ENCODE measurements at regions not wholly inside any gene's neighbourhood (a gene's known extent, or its start where the extent isn't known, plus 50 kb on each side); places are given as distances from the start of the nearest gene placed in this dataset.

- Histone ChIP-seq H3K9me3 (ENCODE audit: low read length) (no peaks in the 10 kb centered on the region), H3K4me3 (ENCODE audit: low read length) (no peak overlapping the region)
Measured at GRCh38 chr4:96685691-96686090, 845.8 kb downstream of the PDHA2 start.

GRCh38 chr4:96691521-96691920 is 851.6 kb downstream of the PDHA2 start:
- Histone ChIP-seq H2AFZ (ENCODE audit: low read depth, low read length) (no peak overlapping the region), H3K9me3 (ENCODE audit: low read length) (no peaks in the 10 kb centered on the region), H3K4me3 (ENCODE audit: low read length) (no peak overlapping the region), H3K4me1 (ENCODE audit: insufficient read depth, low read length) (no peaks in the 10 kb centered on the region), H3K27me3 (ENCODE audit: insufficient read depth, low read length) (no peaks in the 10 kb centered on the region), H3K36me3 (ENCODE audit: insufficient read depth, low read length) (no peaks in the 10 kb centered on the region)

More at GRCh38 chr4:96685691-96686090, 845.8 kb downstream of the PDHA2 start:
- Histone ChIP-seq H3K4me1 (ENCODE audit: insufficient read depth, low read length) (no peaks in the 10 kb centered on the region), H2AFZ (ENCODE audit: low read depth, low read length) (no peak overlapping the region), H3K27me3 (ENCODE audit: insufficient read depth, low read length) (no peaks in the 10 kb centered on the region), H3K36me3 (ENCODE audit: insufficient read depth, low read length) (no peaks in the 10 kb centered on the region)

GRCh38 chr4:96698831-96699230 is 858.9 kb downstream of the PDHA2 start:
- Histone ChIP-seq H3K4me1 (ENCODE audit: insufficient read depth, low read length) (peaks cover 21% of the 10 kb centered on the region), H3K4me3 (ENCODE audit: low read length) (no peak overlapping the region), H3K36me3 (ENCODE audit: insufficient read depth, low read length) (no peaks in the 10 kb centered on the region), H3K9me3 (ENCODE audit: low read length) (no peaks in the 10 kb centered on the region), H2AFZ (ENCODE audit: low read depth, low read length) (no peak overlapping the region), H3K27me3 (ENCODE audit: insufficient read depth, low read length) (no peaks in the 10 kb centered on the region)

- Histone ChIP-seq H3K9me3 (ENCODE audit: low read length) (no peaks in the 10 kb centered on the region), H2AFZ (ENCODE audit: low read depth, low read length) (no peak overlapping the region), H3K27me3 (ENCODE audit: insufficient read depth, low read length) (no peaks in the 10 kb centered on the region), H3K4me3 (ENCODE audit: low read length) (no peak overlapping the region), H3K36me3 (ENCODE audit: insufficient read depth, low read length) (no peaks in the 10 kb centered on the region), H3K4me1 (ENCODE audit: insufficient read depth, low read length) (peaks cover 21% of the 10 kb centered on the region)
Measured at GRCh38 chr4:96703265-96703664, 863.4 kb downstream of the PDHA2 start.

- Histone ChIP-seq H3K27me3 (ENCODE audit: insufficient read depth, low read length) (no peaks in the 10 kb centered on the region), H3K4me1 (ENCODE audit: insufficient read depth, low read length) (peaks cover under 1% of the 10 kb centered on the region), H3K9me3 (ENCODE audit: low read length) (no peaks in the 10 kb centered on the region), H3K4me3 (ENCODE audit: low read length) (no peak overlapping the region), H2AFZ (ENCODE audit: low read depth, low read length) (no peak overlapping the region), H3K36me3 (ENCODE audit: insufficient read depth, low read length) (no peaks in the 10 kb centered on the region)
Measured at GRCh38 chr4:96708766-96709165, 868.9 kb downstream of the PDHA2 start.

GRCh38 chr4:96713271-96713850 is 873.5 kb downstream of the PDHA2 start:
- Histone ChIP-seq H3K36me3 (ENCODE audit: insufficient read depth, low read length) (no peaks in the 10 kb centered on the region), H3K27me3 (ENCODE audit: insufficient read depth, low read length) (no peaks in the 10 kb centered on the region), H3K4me1 (ENCODE audit: insufficient read depth, low read length) (no peaks in the 10 kb centered on the region), H3K9me3 (ENCODE audit: low read length) (no peaks in the 10 kb centered on the region), H3K4me3 (ENCODE audit: low read length) (no peak overlapping the region), H2AFZ (ENCODE audit: low read depth, low read length) (no peak overlapping the region)

GRCh38 chr4:96729641-96730040 is 889.7 kb downstream of the PDHA2 start:
- H3K36me3 ChIP-seq (ENCODE audit: insufficient read depth, low read length) = no peaks in the 10 kb centered on the region
- no peaks in the 10 kb centered on the region for H3K4me1 ChIP-seq (ENCODE audit: insufficient read depth, low read length)
- peaks cover 9% of the 10 kb centered on the region for H3K9me3 ChIP-seq (ENCODE audit: low read length)
- H3K27me3 ChIP-seq (ENCODE audit: insufficient read depth, low read length) = no peaks in the 10 kb centered on the region
- H2AFZ ChIP-seq (ENCODE audit: low read depth, low read length) = no peak overlapping the region
- no peak overlapping the region for H3K4me3 ChIP-seq (ENCODE audit: low read length)

- H3K27me3 ChIP-seq (ENCODE audit: insufficient read depth, low read length) = no peaks in the 10 kb centered on the region
- no peaks in the 10 kb centered on the region for H3K36me3 ChIP-seq (ENCODE audit: insufficient read depth, low read length)
- H3K4me1 ChIP-seq (ENCODE audit: insufficient read depth, low read length) = no peaks in the 10 kb centered on the region
- peaks cover 9% of the 10 kb centered on the region for H3K9me3 ChIP-seq (ENCODE audit: low read length)
- no peak overlapping the region for H3K4me3 ChIP-seq (ENCODE audit: low read length)
- no peak overlapping the region for H2AFZ ChIP-seq (ENCODE audit: low read depth, low read length)
Measured at GRCh38 chr4:96730432-96730831, 890.5 kb downstream of the PDHA2 start.

- H2AFZ ChIP-seq (ENCODE audit: low read depth, low read length) = no peak overlapping the region
- H3K4me1 ChIP-seq (ENCODE audit: insufficient read depth, low read length) = no peaks in the 10 kb centered on the region
- no peaks in the 10 kb centered on the region for H3K27me3 ChIP-seq (ENCODE audit: insufficient read depth, low read length)
- no peak overlapping the region for H3K4me3 ChIP-seq (ENCODE audit: low read length)
- H3K36me3 ChIP-seq (ENCODE audit: insufficient read depth, low read length) = no peaks in the 10 kb centered on the region
- H3K9me3 ChIP-seq (ENCODE audit: low read length) = peaks cover 13% of the 10 kb centered on the region
Measured at GRCh38 chr4:96736352-96736889, 896.5 kb downstream of the PDHA2 start.

GRCh38 chr4:96739101-96739500 is 899.2 kb downstream of the PDHA2 start:
- H3K36me3 ChIP-seq (ENCODE audit: insufficient read depth, low read length) = no peaks in the 10 kb centered on the region
- no peak overlapping the region for H2AFZ ChIP-seq (ENCODE audit: low read depth, low read length)
- peaks cover 14% of the 10 kb centered on the region for H3K9me3 ChIP-seq (ENCODE audit: low read length)
- no peaks in the 10 kb centered on the region for H3K4me1 ChIP-seq (ENCODE audit: insufficient read depth, low read length)
- no peaks in the 10 kb centered on the region for H3K27me3 ChIP-seq (ENCODE audit: insufficient read depth, low read length)
- H3K4me3 ChIP-seq (ENCODE audit: low read length) = no peak overlapping the region

GRCh38 chr4:96742332-96743014 is 902.6 kb downstream of the PDHA2 start:
- Histone ChIP-seq H3K4me1 (ENCODE audit: insufficient read depth, low read length) (no peaks in the 10 kb centered on the region), H3K4me3 (ENCODE audit: low read length) (no peak overlapping the region), H3K27me3 (ENCODE audit: insufficient read depth, low read length) (no peaks in the 10 kb centered on the region), H3K36me3 (ENCODE audit: insufficient read depth, low read length) (no peaks in the 10 kb centered on the region), H2AFZ (ENCODE audit: low read depth, low read length) (no peak overlapping the region), H3K9me3 (ENCODE audit: low read length) (peaks cover 14% of the 10 kb centered on the region)

GRCh38 chr4:96744676-96745075 is 904.8 kb downstream of the PDHA2 start:
- Histone ChIP-seq H3K27me3 (ENCODE audit: insufficient read depth, low read length) (no peaks in the 10 kb centered on the region), H2AFZ (ENCODE audit: low read depth, low read length) (no peak overlapping the region), H3K9me3 (ENCODE audit: low read length) (peaks cover 10% of the 10 kb centered on the region), H3K36me3 (ENCODE audit: insufficient read depth, low read length) (no peaks in the 10 kb centered on the region), H3K4me3 (ENCODE audit: low read length) (no peak overlapping the region), H3K4me1 (ENCODE audit: insufficient read depth, low read length) (no peaks in the 10 kb centered on the region)

GRCh38 chr4:96753216-96753615 is 913.3 kb downstream of the PDHA2 start:
- Histone ChIP-seq H3K4me3 (ENCODE audit: low read length) (no peak overlapping the region), H3K36me3 (ENCODE audit: insufficient read depth, low read length) (no peaks in the 10 kb centered on the region), H3K9me3 (ENCODE audit: low read length) (no peaks in the 10 kb centered on the region), H2AFZ (ENCODE audit: low read depth, low read length) (no peak overlapping the region), H3K27me3 (ENCODE audit: insufficient read depth, low read length) (no peaks in the 10 kb centered on the region), H3K4me1 (ENCODE audit: insufficient read depth, low read length) (peaks cover 15% of the 10 kb centered on the region)

Measured in neuron (in vitro differentiated cells).